ENCODE measurements at regions not wholly inside any gene's neighbourhood (a gene's known extent, or its start where the extent isn't known, plus 50 kb on each side); places are given as distances from the start of the nearest gene placed in this dataset.

DNA sequence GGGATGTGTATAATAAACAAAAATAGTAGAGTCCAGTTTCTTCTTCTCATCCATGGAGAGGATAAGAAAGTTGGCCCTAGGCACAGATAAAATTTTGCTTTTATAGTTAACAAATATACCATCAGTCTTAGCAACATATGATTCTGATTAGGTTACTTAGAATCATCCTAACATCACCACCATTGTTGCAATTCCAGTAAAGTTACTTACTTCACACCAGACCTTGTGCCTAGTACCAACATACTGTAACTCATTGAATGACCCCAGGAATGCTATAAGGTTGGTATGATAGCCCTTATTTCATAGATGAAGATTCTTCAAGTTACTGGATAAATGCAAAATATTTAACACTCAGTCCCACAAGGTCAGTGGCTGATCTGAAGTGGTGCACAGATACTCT lies 183.8 kb upstream of the ATP2B1 start:
- no peak for DNase-seq
- TF ChIP-seq EP300 (IDR thresholded peaks at IDR 0.05) = no peak
- TF ChIP-seq POLR2A (IDR thresholded peaks at IDR 0.05) = no peak
- TF ChIP-seq POLR2AphosphoS5 (IDR thresholded peaks at IDR 0.05) = no peak
- TF ChIP-seq, protein P1, sequence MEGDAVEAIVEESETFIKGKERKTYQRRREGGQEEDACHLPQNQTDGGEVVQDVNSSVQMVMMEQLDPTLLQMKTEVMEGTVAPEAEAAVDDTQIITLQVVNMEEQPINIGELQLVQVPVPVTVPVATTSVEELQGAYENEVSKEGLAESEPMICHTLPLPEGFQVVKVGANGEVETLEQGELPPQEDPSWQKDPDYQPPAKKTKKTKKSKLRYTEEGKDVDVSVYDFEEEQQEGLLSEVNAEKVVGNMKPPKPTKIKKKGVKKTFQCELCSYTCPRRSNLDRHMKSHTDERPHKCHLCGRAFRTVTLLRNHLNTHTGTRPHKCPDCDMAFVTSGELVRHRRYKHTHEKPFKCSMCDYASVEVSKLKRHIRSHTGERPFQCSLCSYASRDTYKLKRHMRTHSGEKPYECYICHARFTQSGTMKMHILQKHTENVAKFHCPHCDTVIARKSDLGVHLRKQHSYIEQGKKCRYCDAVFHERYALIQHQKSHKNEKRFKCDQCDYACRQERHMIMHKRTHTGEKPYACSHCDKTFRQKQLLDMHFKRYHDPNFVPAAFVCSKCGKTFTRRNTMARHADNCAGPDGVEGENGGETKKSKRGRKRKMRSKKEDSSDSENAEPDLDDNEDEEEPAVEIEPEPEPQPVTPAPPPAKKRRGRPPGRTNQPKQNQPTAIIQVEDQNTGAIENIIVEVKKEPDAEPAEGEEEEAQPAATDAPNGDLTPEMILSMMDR (IDR thresholded peaks at IDR 0.05) = no peak
- peaks cover 0 to 7% (median 0%) of the 10 kb centered on the region in 4 donors for H3K4me1 ChIP-seq
- intact Hi-C loops (cut with DNase I) = no loop called here
- H3K9me3 ChIP-seq = no peaks in the 10 kb centered on the region
- no peaks in the 10 kb centered on the region for H3K36me3 ChIP-seq
- no peak overlapping the region for H3K27ac ChIP-seq
- H3K27me3 ChIP-seq = no peaks in the 10 kb centered on the region
- H3K4me3 ChIP-seq = no peak overlapping the region

DNA sequence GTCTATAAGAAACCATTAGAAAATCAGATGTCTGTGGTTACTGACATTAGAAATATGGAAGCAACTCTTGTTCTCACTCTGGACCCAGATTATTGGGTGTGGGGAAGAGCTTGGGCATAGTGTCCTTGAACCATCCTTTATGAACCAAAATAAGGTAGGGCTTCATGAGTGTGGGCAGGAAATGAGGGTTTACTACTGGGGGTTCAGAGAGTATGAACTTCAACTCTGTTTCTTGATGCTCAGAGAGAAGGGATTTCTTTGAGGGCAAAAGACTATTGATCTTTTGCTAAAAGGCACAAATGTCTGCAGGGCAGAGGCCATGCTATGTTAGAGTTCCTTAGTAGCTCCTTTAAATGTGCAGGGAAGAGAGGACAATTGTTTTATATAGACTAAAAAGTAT lies 183.3 kb upstream of the ATP2B1 start:
- intact Hi-C loops (cut with DNase I) = no loop called here
- no peaks in the 10 kb centered on the region for H3K9me3 ChIP-seq
- peaks cover 0 to 7% (median 0%) of the 10 kb centered on the region in 4 donors for H3K4me1 ChIP-seq
- H3K4me3 ChIP-seq = no peak overlapping the region
- H3K27me3 ChIP-seq = no peaks in the 10 kb centered on the region
- TF ChIP-seq EP300 (IDR thresholded peaks at IDR 0.05) = no peak
- TF ChIP-seq POLR2A (IDR thresholded peaks at IDR 0.05) = no peak
- TF ChIP-seq, protein P1 (IDR thresholded peaks at IDR 0.05) = no peak
- TF ChIP-seq POLR2AphosphoS5 (IDR thresholded peaks at IDR 0.05) = no peak
- DNase-seq = no peak
- no peak overlapping the region for H3K27ac ChIP-seq
- no peaks in the 10 kb centered on the region for H3K36me3 ChIP-seq

DNA sequence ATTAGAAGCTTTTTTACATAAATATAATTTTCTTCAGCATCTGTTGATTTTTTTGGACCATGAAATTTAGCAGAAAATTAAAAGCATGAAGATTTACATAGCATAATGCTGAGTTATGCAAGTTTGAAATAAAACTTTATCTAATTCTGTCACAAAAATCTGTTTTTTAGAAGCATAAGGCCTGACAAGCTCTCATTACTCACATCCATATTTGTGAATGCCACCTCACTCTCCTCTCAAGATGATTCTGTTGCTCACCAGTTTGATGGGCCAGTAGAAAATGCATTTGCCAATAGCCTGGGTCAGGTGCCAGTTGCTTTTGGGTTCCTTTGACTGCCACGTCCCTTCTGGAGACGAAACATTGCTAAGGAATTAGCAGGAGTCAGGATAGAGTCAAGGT lies 181.5 kb upstream of the ATP2B1 start:
- TF ChIP-seq, protein P1 (IDR thresholded peaks at IDR 0.05) = no peak
- TF ChIP-seq EP300 (IDR thresholded peaks at IDR 0.05) (no peak), POLR2A (IDR thresholded peaks at IDR 0.05) (no peak)
- Histone ChIP-seq H3K36me3 (no peaks in the 10 kb centered on the region), H3K9me3 (no peaks in the 10 kb centered on the region), H3K4me3 (no peak overlapping the region), H3K27ac (no peak overlapping the region), H3K4me1 (peaks cover 0 to 7% (median 0%) of the 10 kb centered on the region in 4 donors), H3K27me3 (no peaks in the 10 kb centered on the region)
- intact Hi-C loops (cut with DNase I) = no loop called here
- no peak for DNase-seq
- 91 to 94% methylated on average over 2 of the region's 2 CpGs for WGBS, 2 donors

DNA sequence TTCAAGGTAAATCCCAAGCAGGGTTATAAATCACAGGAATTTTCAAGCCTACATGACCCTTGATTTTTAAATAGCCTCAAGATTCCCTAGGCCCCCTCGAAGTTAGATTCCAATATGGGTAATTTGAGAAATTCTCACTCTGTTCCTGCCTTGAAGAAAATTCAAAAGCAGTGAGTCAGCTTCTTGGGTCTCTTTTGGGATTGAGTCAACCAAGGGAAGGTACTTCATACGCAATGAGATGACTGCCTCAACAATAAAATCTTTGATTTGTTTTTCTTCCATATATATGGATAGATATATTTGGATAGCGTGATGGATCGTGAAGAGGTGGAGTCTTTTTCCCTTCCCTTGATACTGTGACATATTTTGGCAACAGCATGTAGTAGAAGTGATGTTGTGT lies 180.4 kb upstream of the ATP2B1 start:
- no peaks in the 10 kb centered on the region for H3K9me3 ChIP-seq
- TF ChIP-seq POLR2A (IDR thresholded peaks at IDR 0.05) (no peak), POLR2AphosphoS5 (IDR thresholded peaks at IDR 0.05) (no peak), EP300 (IDR thresholded peaks at IDR 0.05) (no peak)
- TF ChIP-seq, protein P1 (IDR thresholded peaks at IDR 0.05) = no peak
- 95 to 96% methylated on average over 4 of the region's 4 CpGs for whole genome bisulfite sequencing, 2 donors
- no peaks in the 10 kb centered on the region for H3K36me3 ChIP-seq
- DNase-seq = no peak
- H3K27me3 ChIP-seq = no peaks in the 10 kb centered on the region
- peaks cover 0 to under 1% (median 0%) of the 10 kb centered on the region in 4 donors for H3K4me1 ChIP-seq
- intact Hi-C loops (cut with DNase I) = no loop called here
- H3K27ac ChIP-seq = no peak overlapping the region
- H3K4me3 ChIP-seq = no peak overlapping the region

DNA sequence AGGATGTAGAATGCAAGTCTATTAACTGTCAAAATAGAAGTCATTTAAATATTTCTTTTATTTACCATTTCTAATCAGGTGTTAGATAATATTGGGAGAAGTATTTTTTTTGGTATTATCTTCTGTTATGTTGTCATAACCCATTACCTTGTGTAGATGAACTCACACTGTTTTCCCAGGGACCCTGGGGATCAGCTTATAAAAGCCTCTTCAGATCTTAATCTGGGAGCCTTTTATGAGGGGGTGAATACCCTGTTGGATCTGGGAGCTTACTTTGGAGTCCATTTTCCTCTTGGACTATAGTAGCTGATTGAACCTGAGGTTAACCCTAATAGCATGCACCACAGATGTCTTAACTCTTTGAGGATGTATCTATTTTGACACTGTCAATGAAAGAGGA lies 176.3 kb upstream of the ATP2B1 start:
- intact Hi-C loops (cut with DNase I) = no loop called here
- TF ChIP-seq, protein P1 (IDR thresholded peaks at IDR 0.05) = no peak
- TF ChIP-seq EP300 (IDR thresholded peaks at IDR 0.05) (no peak), POLR2A (IDR thresholded peaks at IDR 0.05) (no peak), POLR2AphosphoS5 (IDR thresholded peaks at IDR 0.05) (no peak)
- no peaks in the 10 kb centered on the region for H3K36me3 ChIP-seq

More for the DNA sequence above, 176.3 kb upstream of the ATP2B1 start:
- no peaks in the 10 kb centered on the region for H3K27me3 ChIP-seq
- no peaks in the 10 kb centered on the region for H3K9me3 ChIP-seq
- no peak overlapping the region for H3K4me3 ChIP-seq
- no peak overlapping the region for H3K27ac ChIP-seq
- no peak for DNase-seq
- no peaks in the 10 kb centered on the region for H3K4me1 ChIP-seq

Data from sigmoid colon (tissue), 6 donors.